Breast epithelium (tissue), 3 donors: ENCODE measurements at regions not wholly inside any gene's neighbourhood (a gene's known extent, or its start where the extent isn't known, plus 50 kb on each side); places are given as distances from the start of the nearest gene placed in this dataset.

ENCODE experiments used
- POLR2A ChIP-seq: fragments of 450-650 bp; IDR thresholded peaks from one replicate; pipeline ENCODE4 v1.6.1; 2016; ENCODE audit warnings: antibody characterized with exemption, mild to moderate bottlenecking, moderate library complexity
- POLR2AphosphoS5 ChIP-seq, 3 donors: sonication (generic); formaldehyde crosslinking; IDR thresholded peaks; one replicate each; pipeline ENCODE4 v1.6.1; 2017; ENCODE audit warnings: antibody characterized with exemption in 3 of 3
- TF ChIP-seq, protein P1 (sequence below), 3 donors: fragments of 450-650 bp; IDR thresholded peaks; one replicate each; pipeline ENCODE4 v1.5.1; 2016 to 2017; ENCODE audit warnings: antibody characterized with exemption in 3 of 3, mild to moderate bottlenecking in 3 of 3, moderate library complexity in 3 of 3

DNA sequence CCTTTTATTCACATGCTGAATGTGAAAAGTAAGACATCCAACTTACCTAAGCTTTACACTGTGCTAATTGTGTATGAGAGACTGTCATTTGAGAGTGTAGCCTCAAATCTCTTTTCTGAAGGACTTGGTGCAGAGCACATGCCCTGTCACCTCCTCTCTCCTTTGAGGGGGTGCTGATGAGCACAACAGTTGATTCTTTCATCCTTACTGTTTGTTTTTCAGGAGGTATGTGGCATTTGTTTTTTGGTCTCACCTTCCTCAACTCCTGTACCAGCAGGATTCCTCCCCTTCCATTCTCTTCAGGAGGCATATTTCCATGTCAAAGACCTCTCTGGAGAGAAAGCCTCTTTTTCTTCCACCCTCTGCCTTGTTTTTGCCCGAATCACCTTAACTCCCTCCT lies 252.6 kb upstream of the CITED2 start:
- TF ChIP-seq POLR2A = no peak
- TF ChIP-seq, protein P1, sequence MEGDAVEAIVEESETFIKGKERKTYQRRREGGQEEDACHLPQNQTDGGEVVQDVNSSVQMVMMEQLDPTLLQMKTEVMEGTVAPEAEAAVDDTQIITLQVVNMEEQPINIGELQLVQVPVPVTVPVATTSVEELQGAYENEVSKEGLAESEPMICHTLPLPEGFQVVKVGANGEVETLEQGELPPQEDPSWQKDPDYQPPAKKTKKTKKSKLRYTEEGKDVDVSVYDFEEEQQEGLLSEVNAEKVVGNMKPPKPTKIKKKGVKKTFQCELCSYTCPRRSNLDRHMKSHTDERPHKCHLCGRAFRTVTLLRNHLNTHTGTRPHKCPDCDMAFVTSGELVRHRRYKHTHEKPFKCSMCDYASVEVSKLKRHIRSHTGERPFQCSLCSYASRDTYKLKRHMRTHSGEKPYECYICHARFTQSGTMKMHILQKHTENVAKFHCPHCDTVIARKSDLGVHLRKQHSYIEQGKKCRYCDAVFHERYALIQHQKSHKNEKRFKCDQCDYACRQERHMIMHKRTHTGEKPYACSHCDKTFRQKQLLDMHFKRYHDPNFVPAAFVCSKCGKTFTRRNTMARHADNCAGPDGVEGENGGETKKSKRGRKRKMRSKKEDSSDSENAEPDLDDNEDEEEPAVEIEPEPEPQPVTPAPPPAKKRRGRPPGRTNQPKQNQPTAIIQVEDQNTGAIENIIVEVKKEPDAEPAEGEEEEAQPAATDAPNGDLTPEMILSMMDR (IDR thresholded peaks at IDR 0.05) = no peak
- no peak for TF ChIP-seq POLR2AphosphoS5 (IDR thresholded peaks at IDR 0.05)
